Gastrocnemius medialis (tissue), 4 donors: ENCODE measurements at regions not wholly inside any gene's neighbourhood (a gene's known extent, or its start where the extent isn't known, plus 50 kb on each side); places are given as distances from the start of the nearest gene placed in this dataset.

Experiments used
- CTCF ChIP-seq, 5 experiments: fragments of 450-650 bp in 3 of 5; fragments of 200-600 bp in 2 of 5; sonication (generic) in 2 of 5; IDR thresholded peaks in 4 of 5; conservative IDR thresholded peaks in 1 of 5; 1 replicate in 4 of 5; 2 replicates in 1 of 5; pipeline ENCODE4 v1.5.1; 2016 to 2019; ENCODE audit warnings: antibody characterized with exemption in 5 of 5, mild to moderate bottlenecking in 3 of 5, moderate library complexity in 3 of 5
- POLR2A ChIP-seq, 2 donors: fragments of 450-650 bp; IDR thresholded peaks; one replicate each; pipeline ENCODE4 v1.6.1; 2017; ENCODE audit warnings: antibody characterized with exemption in 2 of 2, mild to moderate bottlenecking in 2 of 2, moderate library complexity in 2 of 2

- no peak for TF ChIP-seq CTCF (IDR thresholded peaks at IDR 0.05 in 4 of 5, conservative IDR thresholded peaks at IDR 0.05 in 1 of 5)
- TF ChIP-seq POLR2A (IDR thresholded peaks at IDR 0.05) = no peak
These were observed 65.3 kb upstream of the SMNDC1 start for GRCh38 chr10:110370006-110370405.
